A549 (cell line): ENCODE measurements at regions not wholly inside any gene's neighbourhood (a gene's known extent, or its start where the extent isn't known, plus 50 kb on each side); places are given as distances from the start of the nearest gene placed in this dataset.

Source experiments
- ATAC-seq, 2 experiments: fragments of 200-7000 bp in 1 of 2; fragments of >200 bp in 1 of 2; cut with Nextera tagmentation in 1 of 2; cut with Tn5 transposase in 1 of 2; 3 replicates each; pipeline versions ENCODE4 v1.8.0 to v1.9.1; 2018 to 2020; ENCODE audit warnings: mild to moderate bottlenecking in 1 of 2, moderate library complexity in 1 of 2
- CTCF ChIA-PET: fragments of 300-600 bp; sonication (Branson Sonifier 250); formaldehyde crosslinking; extraction: SDS; loops from one replicate; lab custom pipeline; 2021; ENCODE audit warnings: antibody characterized with exemption, inconsistent platforms; lab: Yijun Ruan, JAX
- POLR2A ChIA-PET: fragments of 350-600 bp; formaldehyde crosslinking; extraction: SDS; loops from one replicate; lab custom pipeline; 2021; ENCODE audit warnings: antibody characterized with exemption, inconsistent platforms; lab: Yijun Ruan, JAX
- DNase-seq, 2 experiments: peaks; one replicate each; pipeline versions ENCODE4 v3.0.0 to v3.0.0-alpha.2; 2011 to 2016; ENCODE audit warnings: low read depth in 1 of 2, low spot score in 1 of 2
- FAIRE-seq: peaks from 2 replicates; lab custom pipeline; 2011; peaks lifted over from hg19 to GRCh38; lab: Jason Lieb, UNC
- H3K27ac ChIP-seq, 2 experiments: fragments of >200 bp; sonication (Bioruptor Twin); formaldehyde crosslinking; 3 replicates each; pipeline ENCODE4 v1.5.1; 2016 to 2017
- H3K4me1 ChIP-seq: fragments of >200 bp; sonication (Bioruptor Twin); formaldehyde crosslinking; 3 replicates; pipeline ENCODE4 v1.6.1; 2016
- H3K4me2 ChIP-seq: fragments of >200 bp; sonication (Bioruptor Twin); formaldehyde crosslinking; 3 replicates; pipeline ENCODE4 v1.6.1; 2016
- H3K4me3 ChIP-seq: fragments of >200 bp; sonication (Bioruptor Twin); formaldehyde crosslinking; 3 replicates; pipeline ENCODE4 v1.5.1; 2016
- H3K9me3 ChIP-seq: fragments of >200 bp; sonication (Bioruptor Twin); formaldehyde crosslinking; 3 replicates; pipeline ENCODE4 v1.6.1; 2016
- CHD2 ChIP-seq: fragments of 150-350 bp; IDR thresholded peaks from 2 replicates; pipeline ENCODE4 v1.6.1; 2014; ENCODE audit warnings: low read length; ENCODE audit not compliant: partially characterized antibody
- EHF ChIP-seq: fragments of 250-450 bp; sonication (Bioruptor Pico); IDR thresholded peaks from 2 replicates; pipeline ENCODE4 v1.5.0; 2020; ENCODE audit warnings: mild to moderate bottlenecking
- EHMT2 ChIP-seq: fragments of 200-600 bp; sonication (generic); IDR thresholded peaks from 2 replicates; pipeline ENCODE4 v1.6.1; 2016; ENCODE audit warnings: antibody characterized with exemption, low read depth, mild to moderate bottlenecking, moderate library complexity
- EP300 ChIP-seq, 2 experiments: fragments of >200 bp; sonication (Bioruptor Twin); formaldehyde crosslinking; IDR thresholded peaks; 2 replicates in 1 of 2; 3 replicates in 1 of 2; pipeline ENCODE4 v1.6.1; 2016 to 2017
- FOSB ChIP-seq: fragments of 250-450 bp; sonication (Bioruptor Pico); IDR thresholded peaks from 2 replicates; pipeline ENCODE4 v1.5.0; 2020; ENCODE audit warnings: mild to moderate bottlenecking, moderate library complexity
- HEYL ChIP-seq: fragments of 250-450 bp; sonication (Bioruptor Pico); IDR thresholded peaks from 2 replicates; pipeline ENCODE4 v1.8.0; 2021; ENCODE audit warnings: mild to moderate bottlenecking, moderate library complexity
- HOXB13 ChIP-seq: fragments of 250-450 bp; sonication (Bioruptor Pico); IDR thresholded peaks from 2 replicates; pipeline ENCODE4 v1.5.0; 2020; ENCODE audit warnings: low read depth, mild to moderate bottlenecking, moderate library complexity
- KDM5A ChIP-seq: fragments of 200-600 bp; sonication (generic); IDR thresholded peaks from 2 replicates; pipeline ENCODE4 v1.6.1; 2016; ENCODE audit warnings: antibody characterized with exemption, mild to moderate bottlenecking
- RAD21 ChIP-seq, 2 experiments: fragments of >200 bp in 1 of 2; sonication (Bioruptor Twin) in 1 of 2; formaldehyde crosslinking in 1 of 2; IDR thresholded peaks in 1 of 2; conservative IDR thresholded peaks in 1 of 2; 2 replicates in 1 of 2; 3 replicates in 1 of 2; pipeline ENCODE4 v1.6.1; 2012 to 2018; ENCODE audit warnings: inconsistent platforms in 1 of 2
- SMC3 ChIP-seq: fragments of >200 bp; sonication (Bioruptor Twin); formaldehyde crosslinking; IDR thresholded peaks from 3 replicates; pipeline ENCODE4 v1.6.1; 2018; ENCODE audit warnings: inconsistent platforms
- TFCP2L1 ChIP-seq: fragments of 250-450 bp; sonication (Bioruptor Pico); IDR thresholded peaks from 2 replicates; pipeline ENCODE4 v1.5.0; 2021; ENCODE audit warnings: mild to moderate bottlenecking
- ZC3H11A ChIP-seq: fragments of 450-650 bp; IDR thresholded peaks from 2 replicates; pipeline ENCODE4 v1.6.1; 2014; ENCODE audit warnings: antibody characterized with exemption, mild to moderate bottlenecking
- ZFP36 ChIP-seq: fragments of 450-650 bp; IDR thresholded peaks from 2 replicates; pipeline ENCODE4 v1.6.1; 2014; ENCODE audit warnings: borderline replicate concordance; ENCODE audit not compliant: partially characterized antibody
- WGBS: methylation state at CpG from one replicate; pipeline ENCODE4 v1.1.6; 2017; ENCODE audit errors: missing lambda C conversion rate; 5-methylcytosine and 5-hydroxymethylcytosine counted together
- TF ChIP-seq, protein P1 (sequence below): fragments of 150-350 bp; IDR thresholded peaks from 2 replicates; pipeline ENCODE4 v1.6.1; 2014; ENCODE audit warnings: low read depth, mild to moderate bottlenecking, low read length
- TF ChIP-seq, protein P2 (sequence below): fragments of >200 bp; sonication (Bioruptor Twin); formaldehyde crosslinking; IDR thresholded peaks from 2 replicates; pipeline ENCODE4 v1.6.1; 2016
- TF ChIP-seq, protein P3 (sequence below): IDR thresholded peaks from 2 replicates; pipeline ENCODE4 v1.6.1; 2012; ENCODE audit warnings: low read depth, borderline replicate concordance
- TF ChIP-seq, protein P4 (sequence below): IDR thresholded peaks from 2 replicates; pipeline ENCODE4 v1.6.1; 2012
- TF ChIP-seq, protein P5 (sequence below): fragments of 450-650 bp; IDR thresholded peaks from 2 replicates; pipeline ENCODE4 v1.6.1; 2014; ENCODE audit warnings: antibody characterized with exemption
- TF ChIP-seq, protein P6 (sequence below): fragments of >200 bp; sonication (Bioruptor Twin); formaldehyde crosslinking; IDR thresholded peaks from 3 replicates; pipeline ENCODE4 v1.5.1; 2016
- TF ChIP-seq, protein P7 (sequence below): fragments of 250-450 bp; sonication (Bioruptor Pico); IDR thresholded peaks from 2 replicates; pipeline ENCODE4 v1.5.0; 2020; ENCODE audit warnings: low read depth, mild to moderate bottlenecking, moderate library complexity

DNA sequence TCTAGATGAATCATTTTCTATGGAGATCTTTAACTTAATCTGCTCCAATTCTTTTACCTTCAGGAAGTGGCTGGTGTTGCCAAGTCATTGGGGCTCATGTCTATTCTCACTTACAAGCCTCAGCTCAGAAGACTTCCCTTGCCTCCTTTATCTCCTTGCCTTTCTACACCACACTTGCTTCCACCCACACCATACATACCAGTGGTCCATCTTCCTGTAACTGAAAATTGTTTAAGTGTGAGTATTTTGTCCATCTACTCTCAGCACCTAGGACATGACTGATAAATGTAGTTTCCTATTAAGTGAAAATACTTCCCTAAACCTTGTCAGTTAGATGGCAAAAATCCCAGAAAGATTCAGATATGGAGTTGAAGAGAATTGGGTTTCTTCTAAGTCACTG is 199.7 kb upstream of the CPNE8 start:
- TF ChIP-seq, protein P1, sequence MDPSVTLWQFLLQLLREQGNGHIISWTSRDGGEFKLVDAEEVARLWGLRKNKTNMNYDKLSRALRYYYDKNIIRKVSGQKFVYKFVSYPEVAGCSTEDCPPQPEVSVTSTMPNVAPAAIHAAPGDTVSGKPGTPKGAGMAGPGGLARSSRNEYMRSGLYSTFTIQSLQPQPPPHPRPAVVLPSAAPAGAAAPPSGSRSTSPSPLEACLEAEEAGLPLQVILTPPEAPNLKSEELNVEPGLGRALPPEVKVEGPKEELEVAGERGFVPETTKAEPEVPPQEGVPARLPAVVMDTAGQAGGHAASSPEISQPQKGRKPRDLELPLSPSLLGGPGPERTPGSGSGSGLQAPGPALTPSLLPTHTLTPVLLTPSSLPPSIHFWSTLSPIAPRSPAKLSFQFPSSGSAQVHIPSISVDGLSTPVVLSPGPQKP: no peak
- TF ChIP-seq RAD21 (conservative IDR thresholded peaks at IDR 0.05 in 1 of 2, IDR thresholded peaks at IDR 0.05 in 1 of 2) (no peak), EHMT2 (no peak), HEYL (CRISPR knock-in tag) (no peak), ZC3H11A (no peak)
- TF ChIP-seq, protein P2, sequence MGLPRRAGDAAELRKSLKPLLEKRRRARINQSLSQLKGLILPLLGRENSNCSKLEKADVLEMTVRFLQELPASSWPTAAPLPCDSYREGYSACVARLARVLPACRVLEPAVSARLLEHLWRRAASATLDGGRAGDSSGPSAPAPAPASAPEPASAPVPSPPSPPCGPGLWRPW: no peak
- FAIRE-seq (no peak), DNase-seq (no peak), ATAC-seq (no peak)
- H3K4me2 ChIP-seq: no peak overlapping the region
- H3K4me3 ChIP-seq: no peak overlapping the region
- no peaks in the 10 kb centered on the region for H3K9me3 ChIP-seq
- POLR2A ChIA-PET: no interaction called here
- H3K4me1 ChIP-seq: no peaks in the 10 kb centered on the region
- H3K27ac ChIP-seq: no peak overlapping the region
- CTCF ChIA-PET: interaction anchor here (1.1 to 4.9 kb wide), 5 partner anchors 42 to 198 kb away, joined by 3 to 30 read pairs (median 6); no protein-coding TSS in a partner anchor

DNA sequence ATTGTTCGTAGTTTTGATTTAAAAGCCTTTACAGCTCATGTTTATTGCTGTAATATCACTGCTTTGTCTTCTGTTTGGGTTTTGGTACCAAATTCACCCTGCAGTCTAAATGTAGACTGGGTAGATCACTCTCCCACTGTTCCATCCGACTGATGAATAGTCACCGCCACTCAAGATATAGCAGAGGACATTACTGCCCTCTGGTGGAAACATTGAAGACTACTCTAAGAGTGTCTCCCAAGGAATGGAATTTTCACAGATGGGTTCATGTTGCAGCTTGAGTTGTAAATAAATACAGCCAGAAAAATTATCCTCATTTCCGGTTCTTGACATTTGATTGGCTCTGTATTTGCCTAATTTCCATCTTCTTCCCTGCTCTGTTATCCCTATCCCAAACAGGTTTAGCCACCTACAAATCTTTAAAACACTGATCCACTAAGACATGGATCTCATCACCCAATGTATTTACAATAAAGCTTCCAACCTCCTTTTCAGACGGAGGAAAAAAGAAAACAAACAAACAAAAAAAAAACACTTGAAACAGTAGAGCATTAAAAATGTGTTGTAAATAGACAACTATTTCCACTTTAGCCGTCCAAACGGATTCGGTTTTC is 198.3 kb upstream of the CPNE8 start:
- TF ChIP-seq KDM5A (no peak), SMC3 (peak; percentile 75), TFCP2L1 (CRISPR knock-in tag) (no peak), ZFP36 (no peak), HEYL (CRISPR knock-in tag) (no peak), EP300 (IDR thresholded peaks at IDR 0.05) (no peak), EHF (no peak), HOXB13 (no peak), FOSB (CRISPR knock-in tag) (no peak), CHD2 (no peak), RAD21 (conservative IDR thresholded peaks at IDR 0.05 in 1 of 2, IDR thresholded peaks at IDR 0.05 in 1 of 2) (peak; percentile 77 to 89)
- TF ChIP-seq, protein P3, sequence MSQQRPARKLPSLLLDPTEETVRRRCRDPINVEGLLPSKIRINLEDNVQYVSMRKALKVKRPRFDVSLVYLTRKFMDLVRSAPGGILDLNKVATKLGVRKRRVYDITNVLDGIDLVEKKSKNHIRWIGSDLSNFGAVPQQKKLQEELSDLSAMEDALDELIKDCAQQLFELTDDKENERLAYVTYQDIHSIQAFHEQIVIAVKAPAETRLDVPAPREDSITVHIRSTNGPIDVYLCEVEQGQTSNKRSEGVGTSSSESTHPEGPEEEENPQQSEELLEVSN: no peak
- TF ChIP-seq, protein P4, sequence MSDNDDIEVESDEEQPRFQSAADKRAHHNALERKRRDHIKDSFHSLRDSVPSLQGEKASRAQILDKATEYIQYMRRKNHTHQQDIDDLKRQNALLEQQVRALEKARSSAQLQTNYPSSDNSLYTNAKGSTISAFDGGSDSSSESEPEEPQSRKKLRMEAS: no peak
- TF ChIP-seq, protein P5, sequence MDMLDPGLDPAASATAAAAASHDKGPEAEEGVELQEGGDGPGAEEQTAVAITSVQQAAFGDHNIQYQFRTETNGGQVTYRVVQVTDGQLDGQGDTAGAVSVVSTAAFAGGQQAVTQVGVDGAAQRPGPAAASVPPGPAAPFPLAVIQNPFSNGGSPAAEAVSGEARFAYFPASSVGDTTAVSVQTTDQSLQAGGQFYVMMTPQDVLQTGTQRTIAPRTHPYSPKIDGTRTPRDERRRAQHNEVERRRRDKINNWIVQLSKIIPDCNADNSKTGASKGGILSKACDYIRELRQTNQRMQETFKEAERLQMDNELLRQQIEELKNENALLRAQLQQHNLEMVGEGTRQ: no peak
- TF ChIP-seq, protein P6, sequence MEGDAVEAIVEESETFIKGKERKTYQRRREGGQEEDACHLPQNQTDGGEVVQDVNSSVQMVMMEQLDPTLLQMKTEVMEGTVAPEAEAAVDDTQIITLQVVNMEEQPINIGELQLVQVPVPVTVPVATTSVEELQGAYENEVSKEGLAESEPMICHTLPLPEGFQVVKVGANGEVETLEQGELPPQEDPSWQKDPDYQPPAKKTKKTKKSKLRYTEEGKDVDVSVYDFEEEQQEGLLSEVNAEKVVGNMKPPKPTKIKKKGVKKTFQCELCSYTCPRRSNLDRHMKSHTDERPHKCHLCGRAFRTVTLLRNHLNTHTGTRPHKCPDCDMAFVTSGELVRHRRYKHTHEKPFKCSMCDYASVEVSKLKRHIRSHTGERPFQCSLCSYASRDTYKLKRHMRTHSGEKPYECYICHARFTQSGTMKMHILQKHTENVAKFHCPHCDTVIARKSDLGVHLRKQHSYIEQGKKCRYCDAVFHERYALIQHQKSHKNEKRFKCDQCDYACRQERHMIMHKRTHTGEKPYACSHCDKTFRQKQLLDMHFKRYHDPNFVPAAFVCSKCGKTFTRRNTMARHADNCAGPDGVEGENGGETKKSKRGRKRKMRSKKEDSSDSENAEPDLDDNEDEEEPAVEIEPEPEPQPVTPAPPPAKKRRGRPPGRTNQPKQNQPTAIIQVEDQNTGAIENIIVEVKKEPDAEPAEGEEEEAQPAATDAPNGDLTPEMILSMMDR: peak; percentile 80
- TF ChIP-seq, protein P7, sequence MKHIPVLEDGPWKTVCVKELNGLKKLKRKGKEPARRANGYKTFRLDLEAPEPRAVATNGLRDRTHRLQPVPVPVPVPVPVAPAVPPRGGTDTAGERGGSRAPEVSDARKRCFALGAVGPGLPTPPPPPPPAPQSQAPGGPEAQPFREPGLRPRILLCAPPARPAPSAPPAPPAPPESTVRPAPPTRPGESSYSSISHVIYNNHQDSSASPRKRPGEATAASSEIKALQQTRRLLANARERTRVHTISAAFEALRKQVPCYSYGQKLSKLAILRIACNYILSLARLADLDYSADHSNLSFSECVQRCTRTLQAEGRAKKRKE (CRISPR knock-in tag): no peak
- Histone ChIP-seq H3K27ac (no peak overlapping the region), H3K4me1 (no peaks in the 10 kb centered on the region), H3K4me2 (no peak overlapping the region), H3K9me3 (no peaks in the 10 kb centered on the region), H3K4me3 (no peak overlapping the region)
- FAIRE-seq: peak; percentile 73
- peak; percentile 96 to 99 for ATAC-seq
- ChIA-PET CTCF (interaction anchor here (0.5 to 4.9 kb wide), 46 partner anchors 8 to 1063 kb away, joined by 3 to 30 read pairs (median 4); partner anchors contain the start of gene CPNE8), POLR2A (interaction anchor here (0.6 kb wide), 1 partner anchor 788 kb away, joined by 3 read pairs; no protein-coding TSS in a partner anchor)
- WGBS: 28% methylated on average over 8 of the region's 8 CpGs
- DNase-seq: peak; percentile 64 to 75
